A549 (cell line): ENCODE measurements at regions not wholly inside any gene's neighbourhood (a gene's known extent, or its start where the extent isn't known, plus 50 kb on each side); places are given as distances from the start of the nearest gene placed in this dataset.
A peak's percentile ranks its signal among the peaks of the same experiment; 100 is the strongest.

ENCODE experiments used
- ATAC-seq, 2 experiments: fragments of 200-7000 bp in 1 of 2; fragments of >200 bp in 1 of 2; cut with Nextera tagmentation in 1 of 2; cut with Tn5 transposase in 1 of 2; 3 replicates each; pipeline versions ENCODE4 v1.8.0 to v1.9.1; 2018 to 2020; ENCODE audit warnings: mild to moderate bottlenecking in 1 of 2, moderate library complexity in 1 of 2
- CTCF ChIA-PET: fragments of 300-600 bp; sonication (Branson Sonifier 250); formaldehyde crosslinking; extraction: SDS; loops from one replicate; lab custom pipeline; 2021; ENCODE audit warnings: antibody characterized with exemption, inconsistent platforms; lab: Yijun Ruan, JAX
- POLR2A ChIA-PET: fragments of 350-600 bp; formaldehyde crosslinking; extraction: SDS; loops from one replicate; lab custom pipeline; 2021; ENCODE audit warnings: antibody characterized with exemption, inconsistent platforms; lab: Yijun Ruan, JAX
- DNase-seq, 2 experiments: peaks; one replicate each; pipeline versions ENCODE4 v3.0.0 to v3.0.0-alpha.2; 2011 to 2016; ENCODE audit warnings: low read depth in 1 of 2, low spot score in 1 of 2
- FAIRE-seq: peaks from 2 replicates; lab custom pipeline; 2011; peaks lifted over from hg19 to GRCh38; lab: Jason Lieb, UNC
- H3K27ac ChIP-seq, 2 experiments: fragments of >200 bp; sonication (Bioruptor Twin); formaldehyde crosslinking; 3 replicates each; pipeline ENCODE4 v1.5.1; 2016 to 2017
- H3K4me1 ChIP-seq: fragments of >200 bp; sonication (Bioruptor Twin); formaldehyde crosslinking; 3 replicates; pipeline ENCODE4 v1.6.1; 2016
- H3K4me2 ChIP-seq: fragments of >200 bp; sonication (Bioruptor Twin); formaldehyde crosslinking; 3 replicates; pipeline ENCODE4 v1.6.1; 2016
- H3K4me3 ChIP-seq: fragments of >200 bp; sonication (Bioruptor Twin); formaldehyde crosslinking; 3 replicates; pipeline ENCODE4 v1.5.1; 2016
- H3K9me3 ChIP-seq: fragments of >200 bp; sonication (Bioruptor Twin); formaldehyde crosslinking; 3 replicates; pipeline ENCODE4 v1.6.1; 2016
- CEBPB ChIP-seq, 2 experiments: fragments of >200 bp in 1 of 2; sonication (Bioruptor Twin) in 1 of 2; formaldehyde crosslinking in 1 of 2; IDR thresholded peaks; 2 replicates each; pipeline ENCODE4 v1.6.1; 2012 to 2016
- CTCF ChIP-seq: fragments of >200 bp; sonication (Bioruptor Twin); formaldehyde crosslinking; IDR thresholded peaks from 3 replicates; pipeline ENCODE4 v1.5.1; 2016
- EHMT2 ChIP-seq: fragments of 200-600 bp; sonication (generic); IDR thresholded peaks from 2 replicates; pipeline ENCODE4 v1.6.1; 2016; ENCODE audit warnings: antibody characterized with exemption, low read depth, mild to moderate bottlenecking, moderate library complexity
- ELK1 ChIP-seq: fragments of 150-350 bp; IDR thresholded peaks from 2 replicates; pipeline ENCODE4 v1.6.1; 2014; ENCODE audit warnings: low read depth, mild to moderate bottlenecking, low read length
- EP300 ChIP-seq, 2 experiments: fragments of >200 bp; sonication (Bioruptor Twin); formaldehyde crosslinking; IDR thresholded peaks; 2 replicates in 1 of 2; 3 replicates in 1 of 2; pipeline ENCODE4 v1.6.1; 2016 to 2017
- FOSB ChIP-seq: fragments of 250-450 bp; sonication (Bioruptor Pico); IDR thresholded peaks from 2 replicates; pipeline ENCODE4 v1.5.0; 2020; ENCODE audit warnings: mild to moderate bottlenecking, moderate library complexity
- GATA3 ChIP-seq: IDR thresholded peaks from 2 replicates; pipeline ENCODE4 v1.6.1; 2012; ENCODE audit warnings: borderline replicate concordance
- HMGXB4 ChIP-seq: fragments of 250-450 bp; sonication (Bioruptor Pico); IDR thresholded peaks from 2 replicates; pipeline ENCODE4 v1.5.0; 2021; ENCODE audit warnings: mild to moderate bottlenecking, moderate library complexity, borderline replicate concordance
- HOXA7 ChIP-seq: fragments of 250-450 bp; sonication (Bioruptor Pico); IDR thresholded peaks from 2 replicates; pipeline ENCODE4 v1.5.0; 2020; ENCODE audit warnings: mild to moderate bottlenecking, moderate library complexity
- JUN ChIP-seq, 2 experiments: fragments of >200 bp; sonication (Bioruptor Twin); formaldehyde crosslinking; IDR thresholded peaks; 2 replicates in 1 of 2; 3 replicates in 1 of 2; pipeline ENCODE4 v1.6.1; 2016 to 2017
- KDM5A ChIP-seq: fragments of 200-600 bp; sonication (generic); IDR thresholded peaks from 2 replicates; pipeline ENCODE4 v1.6.1; 2016; ENCODE audit warnings: antibody characterized with exemption, mild to moderate bottlenecking
- MAFK ChIP-seq: fragments of 450-650 bp; IDR thresholded peaks from 2 replicates; pipeline ENCODE4 v1.6.1; 2014; ENCODE audit not compliant: partially characterized antibody
- NFE2L2 ChIP-seq: fragments of 150-350 bp; conservative IDR thresholded peaks from 2 replicates; pipeline ENCODE4 v1.6.1; 2014; ENCODE audit warnings: low read length
- NR3C1 ChIP-seq: fragments of >200 bp; sonication (Bioruptor Twin); formaldehyde crosslinking; IDR thresholded peaks from 3 replicates; pipeline ENCODE4 v1.6.1; 2017
- POLR2AphosphoS2 ChIP-seq: conservative IDR thresholded peaks from 2 replicates; pipeline ENCODE4 v1.6.1; 2012; ENCODE audit warnings: low read length, improper control_type of control experiment, inconsistent platforms
- RAD21 ChIP-seq, 2 experiments: fragments of >200 bp in 1 of 2; sonication (Bioruptor Twin) in 1 of 2; formaldehyde crosslinking in 1 of 2; IDR thresholded peaks in 1 of 2; conservative IDR thresholded peaks in 1 of 2; 2 replicates in 1 of 2; 3 replicates in 1 of 2; pipeline ENCODE4 v1.6.1; 2012 to 2018; ENCODE audit warnings: inconsistent platforms in 1 of 2
- RARB ChIP-seq: fragments of 250-450 bp; sonication (Bioruptor Pico); IDR thresholded peaks from 2 replicates; pipeline ENCODE4 v1.8.0; 2021; ENCODE audit warnings: mild to moderate bottlenecking, moderate library complexity
- RCOR1 ChIP-seq: fragments of 150-350 bp; IDR thresholded peaks from 2 replicates; pipeline ENCODE4 v1.6.1; 2014; ENCODE audit warnings: antibody characterized with exemption, low read length, low read depth
- RFX5 ChIP-seq: fragments of 450-650 bp; IDR thresholded peaks from 2 replicates; pipeline ENCODE4 v1.7.1; 2014; ENCODE audit warnings: antibody characterized with exemption, mild to moderate bottlenecking, moderate library complexity
- SMC3 ChIP-seq: fragments of >200 bp; sonication (Bioruptor Twin); formaldehyde crosslinking; IDR thresholded peaks from 3 replicates; pipeline ENCODE4 v1.6.1; 2018; ENCODE audit warnings: inconsistent platforms
- ZC3H11A ChIP-seq: fragments of 450-650 bp; IDR thresholded peaks from 2 replicates; pipeline ENCODE4 v1.6.1; 2014; ENCODE audit warnings: antibody characterized with exemption, mild to moderate bottlenecking
- WGBS: methylation state at CpG from one replicate; pipeline ENCODE4 v1.1.6; 2017; ENCODE audit errors: missing lambda C conversion rate; 5-methylcytosine and 5-hydroxymethylcytosine counted together

GRCh38 chr6:88474720-88475119, 308.6 kb upstream of the CNR1 start:
- TF ChIP-seq HOXA7 (CRISPR knock-in tag) = no peak
- TF ChIP-seq MAFK = peak; percentile 63
- TF ChIP-seq NFE2L2 = no peak
- no peaks in the 10 kb centered on the region for H3K4me1 ChIP-seq
- H3K27ac ChIP-seq = no peak overlapping the region
- no peak overlapping the region for H3K4me3 ChIP-seq
- H3K9me3 ChIP-seq = no peaks in the 10 kb centered on the region
- ChIA-PET POLR2A (no interaction called here), CTCF (no interaction called here)
- H3K4me2 ChIP-seq = no peak overlapping the region
- ATAC-seq = no peak
- no peak for FAIRE-seq
- no peak for DNase-seq

- no peak overlapping the region for H3K27ac ChIP-seq
- 23% methylated on average over 2 of the region's 2 CpGs for WGBS
- FAIRE-seq = no peak
- no peak overlapping the region for H3K4me3 ChIP-seq
- no peak overlapping the region for H3K4me2 ChIP-seq
- no peak for ATAC-seq
- H3K4me1 ChIP-seq = no peaks in the 10 kb centered on the region
- POLR2A ChIA-PET = no interaction called here
- no peaks in the 10 kb centered on the region for H3K9me3 ChIP-seq
- TF ChIP-seq GATA3 (no peak), HMGXB4 (CRISPR knock-in tag) (no peak), RARB (no peak), ZC3H11A (no peak), CEBPB (IDR thresholded peaks at IDR 0.05) (no peak), SMC3 (no peak), POLR2AphosphoS2 (no peak), EP300 (IDR thresholded peaks at IDR 0.05) (no peak), NR3C1 (no peak), RAD21 (conservative IDR thresholded peaks at IDR 0.05 in 1 of 2, IDR thresholded peaks at IDR 0.05 in 1 of 2) (no peak)
- TF ChIP-seq, all 56 proteins: peak for 0
- DNase-seq = no peak
- CTCF ChIA-PET = interaction anchor here (0.8 kb wide), 1 partner anchor 19 kb away, joined by 3 read pairs; no protein-coding TSS in a partner anchor
Measured at GRCh38 chr6:88473589-88473988, 307.4 kb upstream of the CNR1 start.

- H3K9me3 ChIP-seq = no peaks in the 10 kb centered on the region
- H3K4me2 ChIP-seq = no peak overlapping the region
- no peak for DNase-seq
- ChIA-PET CTCF (interaction anchor here (0.8 kb wide), 1 partner anchor 20 kb away, joined by 3 read pairs; no protein-coding TSS in a partner anchor), POLR2A (no interaction called here)
- no peak for ATAC-seq
- no peak for TF ChIP-seq ELK1
- TF ChIP-seq FOSB (CRISPR knock-in tag) = no peak
- TF ChIP-seq EP300 (IDR thresholded peaks at IDR 0.05) = no peak
- H3K27ac ChIP-seq = no peak overlapping the region
- FAIRE-seq = no peak
- H3K4me1 ChIP-seq = no peaks in the 10 kb centered on the region
- WGBS = 50% methylated on average over 11 of the region's 11 CpGs
- H3K4me3 ChIP-seq = no peak overlapping the region
Measured at GRCh38 chr6:88472851-88473525, 306.8 kb upstream of the CNR1 start.

- no peak for DNase-seq
- no peak for TF ChIP-seq EHMT2
- TF ChIP-seq RCOR1 = no peak
- no peak for TF ChIP-seq GATA3
- no peak for TF ChIP-seq JUN (IDR thresholded peaks at IDR 0.05)
- TF ChIP-seq CTCF = no peak
- TF ChIP-seq KDM5A = no peak
- TF ChIP-seq RFX5 = no peak
- no peak for TF ChIP-seq MAFK
- Histone ChIP-seq H3K4me3 (no peak overlapping the region), H3K4me1 (no peaks in the 10 kb centered on the region), H3K9me3 (no peaks in the 10 kb centered on the region), H3K27ac (no peak overlapping the region), H3K4me2 (no peak overlapping the region)
- no peak for ATAC-seq
- no peak for FAIRE-seq
- 0% methylated on average over 1 of the region's 1 CpG for WGBS
- POLR2A ChIA-PET = no interaction called here
- CTCF ChIA-PET = no interaction called here
Measured at GRCh38 chr6:88459643-88460042, 293.5 kb upstream of the CNR1 start.
